ENCODE measurements at regions not wholly inside any gene's neighbourhood (a gene's known extent, or its start where the extent isn't known, plus 50 kb on each side); places are given as distances from the start of the nearest gene placed in this dataset.

- TF ChIP-seq, protein P1, sequence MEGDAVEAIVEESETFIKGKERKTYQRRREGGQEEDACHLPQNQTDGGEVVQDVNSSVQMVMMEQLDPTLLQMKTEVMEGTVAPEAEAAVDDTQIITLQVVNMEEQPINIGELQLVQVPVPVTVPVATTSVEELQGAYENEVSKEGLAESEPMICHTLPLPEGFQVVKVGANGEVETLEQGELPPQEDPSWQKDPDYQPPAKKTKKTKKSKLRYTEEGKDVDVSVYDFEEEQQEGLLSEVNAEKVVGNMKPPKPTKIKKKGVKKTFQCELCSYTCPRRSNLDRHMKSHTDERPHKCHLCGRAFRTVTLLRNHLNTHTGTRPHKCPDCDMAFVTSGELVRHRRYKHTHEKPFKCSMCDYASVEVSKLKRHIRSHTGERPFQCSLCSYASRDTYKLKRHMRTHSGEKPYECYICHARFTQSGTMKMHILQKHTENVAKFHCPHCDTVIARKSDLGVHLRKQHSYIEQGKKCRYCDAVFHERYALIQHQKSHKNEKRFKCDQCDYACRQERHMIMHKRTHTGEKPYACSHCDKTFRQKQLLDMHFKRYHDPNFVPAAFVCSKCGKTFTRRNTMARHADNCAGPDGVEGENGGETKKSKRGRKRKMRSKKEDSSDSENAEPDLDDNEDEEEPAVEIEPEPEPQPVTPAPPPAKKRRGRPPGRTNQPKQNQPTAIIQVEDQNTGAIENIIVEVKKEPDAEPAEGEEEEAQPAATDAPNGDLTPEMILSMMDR (IDR thresholded peaks at IDR 0.05) = no peak
- no peak for TF ChIP-seq POLR2A (IDR thresholded peaks at IDR 0.05)
Measured at GRCh38 chr2:66748939-66749338, 314.0 kb downstream of the MEIS1 start.
